Nephron (organoid): ENCODE measurements at regions not wholly inside any gene's neighbourhood (a gene's known extent, or its start where the extent isn't known, plus 50 kb on each side); places are given as distances from the start of the nearest gene placed in this dataset.

ENCODE experiments used
- H3K27ac Mint-ChIP-seq, 3 experiments: 2 replicates each; pipeline ENCODE4 v1.8.0; 2020; ENCODE audit warnings: mixed read lengths in 3 of 3, mild to moderate bottlenecking in 2 of 3, moderate library complexity in 1 of 3
- H3K27me3 Mint-ChIP-seq: 2 replicates; pipeline ENCODE4 v1.8.0; 2021; ENCODE audit warnings: low read depth, mild to moderate bottlenecking, moderate library complexity, mixed read lengths
- H3K36me3 Mint-ChIP-seq: 2 replicates; pipeline ENCODE4 v1.8.0; 2020; ENCODE audit warnings: low read depth, mixed read lengths
- H3K4me1 Mint-ChIP-seq: 2 replicates; pipeline ENCODE4 v1.8.0; 2020; ENCODE audit warnings: mixed read lengths
- H3K4me3 Mint-ChIP-seq, 3 experiments: 2 replicates each; pipeline ENCODE4 v1.8.0; 2020; ENCODE audit warnings: mild to moderate bottlenecking in 3 of 3, mixed read lengths in 3 of 3, moderate library complexity in 2 of 3
- H3K9me3 Mint-ChIP-seq: 2 replicates; pipeline ENCODE4 v1.8.0; 2020; ENCODE audit warnings: mixed read lengths
- CTCF ChIP-seq, 3 experiments: fragments of 200-600 bp; sonication (generic); IDR thresholded peaks; one replicate each; pipeline ENCODE4 v1.5.0; 2021; ENCODE audit warnings: antibody characterized with exemption in 3 of 3; ENCODE audit not compliant: unreplicated experiment in 3 of 3

- H3K4me1 Mint-ChIP-seq: no peaks in the 10 kb centered on the region
- H3K9me3 Mint-ChIP-seq: no peaks in the 10 kb centered on the region
- no peaks in the 10 kb centered on the region for H3K27me3 Mint-ChIP-seq
- no peak overlapping the region for H3K27ac Mint-ChIP-seq
- no peak overlapping the region for H3K4me3 Mint-ChIP-seq
- no peaks in the 10 kb centered on the region for H3K36me3 Mint-ChIP-seq
- TF ChIP-seq CTCF (IDR thresholded peaks at IDR 0.05; ENCODE audit: unreplicated experiment in 3 of 3): no peak
Measured at GRCh38 chr14:53824061-53824460, 132.6 kb downstream of the BMP4 start.

GRCh38 chr14:53814392-53814791 is 142.2 kb downstream of the BMP4 start:
- Mint-ChIP-seq H3K36me3 (no peaks in the 10 kb centered on the region), H3K4me3 (peak overlapping the region in 1 of 3 experiments; percentile 12), H3K27me3 (no peaks in the 10 kb centered on the region), H3K4me1 (peaks cover 33% of the 10 kb centered on the region), H3K9me3 (peaks cover 6% of the 10 kb centered on the region), H3K27ac (peak overlapping the region; percentile 46 to 60 (median 60))
- TF ChIP-seq CTCF (IDR thresholded peaks at IDR 0.05; ENCODE audit: unreplicated experiment in 3 of 3): no peak

GRCh38 chr14:53810221-53810620 is 146.4 kb downstream of the BMP4 start:
- Mint-ChIP-seq H3K27me3 (no peaks in the 10 kb centered on the region), H3K4me1 (peaks cover 33% of the 10 kb centered on the region), H3K27ac (no peak overlapping the region), H3K9me3 (peaks cover 2% of the 10 kb centered on the region), H3K4me3 (no peak overlapping the region), H3K36me3 (no peaks in the 10 kb centered on the region)
- no peak for TF ChIP-seq CTCF (IDR thresholded peaks at IDR 0.05; ENCODE audit: unreplicated experiment in 3 of 3)

GRCh38 chr14:53808042-53808441 is 148.6 kb downstream of the BMP4 start:
- Mint-ChIP-seq H3K9me3 (peaks cover 5% of the 10 kb centered on the region), H3K27ac (peak overlapping the region in 1 of 3 experiments; percentile 12), H3K4me3 (no peak overlapping the region), H3K36me3 (no peaks in the 10 kb centered on the region), H3K27me3 (no peaks in the 10 kb centered on the region), H3K4me1 (peaks cover 14% of the 10 kb centered on the region)
- TF ChIP-seq CTCF (IDR thresholded peaks at IDR 0.05; ENCODE audit: unreplicated experiment in 3 of 3): no peak

- Mint-ChIP-seq H3K4me1 (peaks cover 9% of the 10 kb centered on the region), H3K9me3 (peaks cover 5% of the 10 kb centered on the region), H3K27ac (peak overlapping the region in 2 of 3 experiments; percentile 12 to 32), H3K4me3 (no peak overlapping the region), H3K27me3 (no peaks in the 10 kb centered on the region), H3K36me3 (no peaks in the 10 kb centered on the region)
- no peak for TF ChIP-seq CTCF (IDR thresholded peaks at IDR 0.05; ENCODE audit: unreplicated experiment in 3 of 3)
Measured at GRCh38 chr14:53807542-53807941, 149.1 kb downstream of the BMP4 start.

- Mint-ChIP-seq H3K9me3 (peaks cover 8% of the 10 kb centered on the region), H3K4me3 (no peak overlapping the region), H3K4me1 (peaks cover 5% of the 10 kb centered on the region), H3K27me3 (no peaks in the 10 kb centered on the region), H3K27ac (peak overlapping the region in 2 of 3 experiments; percentile 12 to 32), H3K36me3 (no peaks in the 10 kb centered on the region)
- no peak for TF ChIP-seq CTCF (IDR thresholded peaks at IDR 0.05; ENCODE audit: unreplicated experiment in 3 of 3)
Measured at GRCh38 chr14:53807108-53807507, 149.5 kb downstream of the BMP4 start.
